ENCODE measurements at regions not wholly inside any gene's neighbourhood (a gene's known extent, or its start where the extent isn't known, plus 50 kb on each side); places are given as distances from the start of the nearest gene placed in this dataset.

GRCh38 chr2:180583441-180584140 is 396.8 kb upstream of the UBE2E3 start:
- TF ChIP-seq CTCF (conservative IDR thresholded peaks at IDR 0.05) = no peak
- no peak overlapping the region for H3K9ac ChIP-seq (ENCODE audit: extremely low read depth, low read length, poor library complexity, severe bottlenecking)
- no peak overlapping the region for H3K4me3 ChIP-seq (ENCODE audit: low read length)
- no peak overlapping the region for H3K4me3 Mint-ChIP-seq
- H3K27ac Mint-ChIP-seq = no peak overlapping the region
- 89 to 97% methylated on average over 2 of the region's 2 CpGs for WGBS, 2 experiments (ENCODE audit: insufficient coverage in 1 of 2, insufficient read length in 1 of 2)
- H3K4me1 Mint-ChIP-seq = no peaks in the 10 kb centered on the region
- no peaks in the 10 kb centered on the region for H3K36me3 Mint-ChIP-seq (ENCODE audit: low read depth)
- no peaks in the 10 kb centered on the region for H3K36me3 ChIP-seq (ENCODE audit: control insufficient read depth, insufficient read depth, low read length)
- H3K9me3 Mint-ChIP-seq = peaks cover 7% of the 10 kb centered on the region
- H3K27me3 Mint-ChIP-seq (ENCODE audit: insufficient read depth) = no peaks in the 10 kb centered on the region
- H3K27me3 ChIP-seq (ENCODE audit: control insufficient read depth, insufficient read depth, low read length, poor library complexity, severe bottlenecking) = no peaks in the 10 kb centered on the region
- no peak for DNase-seq
- H3K4me1 ChIP-seq (ENCODE audit: control insufficient read depth, insufficient read depth, low read length) = no peaks in the 10 kb centered on the region
- H3K9me3 ChIP-seq (ENCODE audit: control insufficient read depth, low read length) = no peaks in the 10 kb centered on the region
- no peak overlapping the region for H3K27ac ChIP-seq (ENCODE audit: low read depth, low read length)

GRCh38 chr2:180579388-180579787 is 401.0 kb upstream of the UBE2E3 start:
- Mint-ChIP-seq H3K27me3 (ENCODE audit: insufficient read depth) (no peaks in the 10 kb centered on the region), H3K9me3 (no peaks in the 10 kb centered on the region), H3K4me3 (no peak overlapping the region), H3K36me3 (ENCODE audit: low read depth) (no peaks in the 10 kb centered on the region), H3K27ac (no peak overlapping the region), H3K4me1 (no peaks in the 10 kb centered on the region)
- no peak overlapping the region for H3K4me3 ChIP-seq (ENCODE audit: low read length)
- H3K9me3 ChIP-seq (ENCODE audit: control insufficient read depth, low read length) = no peaks in the 10 kb centered on the region
- no peak for DNase-seq
- H3K9ac ChIP-seq (ENCODE audit: extremely low read depth, low read length, poor library complexity, severe bottlenecking) = no peak overlapping the region
- no peak overlapping the region for H3K27ac ChIP-seq (ENCODE audit: low read depth, low read length)
- H3K4me1 ChIP-seq (ENCODE audit: control insufficient read depth, insufficient read depth, low read length) = no peaks in the 10 kb centered on the region
- H3K27me3 ChIP-seq (ENCODE audit: control insufficient read depth, insufficient read depth, low read length, poor library complexity, severe bottlenecking) = no peaks in the 10 kb centered on the region
- no peak for TF ChIP-seq CTCF (conservative IDR thresholded peaks at IDR 0.05)
- 93 to 100% methylated on average over 2 of the region's 2 CpGs for WGBS, 2 experiments (ENCODE audit: insufficient coverage in 1 of 2, insufficient read length in 1 of 2)
- H3K36me3 ChIP-seq (ENCODE audit: control insufficient read depth, insufficient read depth, low read length) = no peaks in the 10 kb centered on the region

GRCh38 chr2:180578441-180578840 is 402.0 kb upstream of the UBE2E3 start:
- H3K9ac ChIP-seq (ENCODE audit: extremely low read depth, low read length, poor library complexity, severe bottlenecking) = no peak overlapping the region
- no peak overlapping the region for H3K27ac ChIP-seq (ENCODE audit: low read depth, low read length)
- whole genome bisulfite sequencing, 2 experiments (ENCODE audit: insufficient coverage in 1 of 2, insufficient read length in 1 of 2) = 97% methylated on average over 1 of the region's 1 CpG; no CpG with 5 or more reads in 1 of the 2 experiments
- TF ChIP-seq CTCF (conservative IDR thresholded peaks at IDR 0.05) = no peak
- H3K9me3 Mint-ChIP-seq = no peaks in the 10 kb centered on the region
- no peaks in the 10 kb centered on the region for H3K9me3 ChIP-seq (ENCODE audit: control insufficient read depth, low read length)
- no peaks in the 10 kb centered on the region for H3K36me3 Mint-ChIP-seq (ENCODE audit: low read depth)
- H3K4me1 Mint-ChIP-seq = no peaks in the 10 kb centered on the region
- no peaks in the 10 kb centered on the region for H3K36me3 ChIP-seq (ENCODE audit: control insufficient read depth, insufficient read depth, low read length)
- no peaks in the 10 kb centered on the region for H3K27me3 ChIP-seq (ENCODE audit: control insufficient read depth, insufficient read depth, low read length, poor library complexity, severe bottlenecking)
- H3K4me1 ChIP-seq (ENCODE audit: control insufficient read depth, insufficient read depth, low read length) = no peaks in the 10 kb centered on the region
- no peaks in the 10 kb centered on the region for H3K27me3 Mint-ChIP-seq (ENCODE audit: insufficient read depth)
- H3K27ac Mint-ChIP-seq = no peak overlapping the region
- no peak overlapping the region for H3K4me3 ChIP-seq (ENCODE audit: low read length)
- no peak for DNase-seq
- no peak overlapping the region for H3K4me3 Mint-ChIP-seq
